Natural killer cell (primary cell): ENCODE measurements at regions not wholly inside any gene's neighbourhood (a gene's known extent, or its start where the extent isn't known, plus 50 kb on each side); places are given as distances from the start of the nearest gene placed in this dataset.

Experiments used
- ATAC-seq, 3 donors: fragments of 150-1000 bp in 2 of 3; fragments of 200-7000 bp in 1 of 3; cut with Tn5 transposase; 1 replicate in 1 of 3; 2 replicates in 2 of 3; pipeline ENCODE4 v1.10.0; 2021; ENCODE audit warnings: mild to moderate bottlenecking in 2 of 3, moderate library complexity in 2 of 3
- DNase-seq, 2 donors: peaks; one replicate each; pipeline versions ENCODE4 v3.0.0 to v3.0.0-alpha.2; 2013 to 2021; ENCODE audit warnings: mixed read lengths in 1 of 2
- H3K27ac ChIP-seq: one replicate; pipeline ENCODE4 v1.5.1; 2013; ENCODE audit warnings: mild to moderate bottlenecking, low read length
- H3K27me3 ChIP-seq: one replicate; pipeline ENCODE4 v1.6.1; 2013; ENCODE audit warnings: low read length; ENCODE audit not compliant: control insufficient read depth, insufficient read depth
- H3K36me3 ChIP-seq: one replicate; pipeline ENCODE4 v1.6.1; 2013; ENCODE audit warnings: low read length; ENCODE audit not compliant: control insufficient read depth, insufficient read depth
- H3K4me1 ChIP-seq: one replicate; pipeline ENCODE4 v1.6.1; 2013; ENCODE audit warnings: low read length; ENCODE audit not compliant: control insufficient read depth, insufficient read depth
- H3K4me3 ChIP-seq: one replicate; pipeline ENCODE4 v1.5.1; 2013; ENCODE audit warnings: low read length
- H3K9me3 ChIP-seq: one replicate; pipeline ENCODE4 v1.6.1; 2013; ENCODE audit warnings: low read length; ENCODE audit not compliant: control insufficient read depth, insufficient read depth
- H3K27ac Mint-ChIP-seq, 2 donors: one replicate each; pipeline ENCODE4 v1.8.0; 2022; ENCODE audit warnings: mild to moderate bottlenecking in 2 of 2, mixed read lengths in 2 of 2, moderate library complexity in 1 of 2
- H3K27me3 Mint-ChIP-seq, 2 donors: one replicate each; pipeline ENCODE4 v1.8.0; 2022; ENCODE audit warnings: low read depth in 2 of 2, mixed read lengths in 2 of 2
- H3K36me3 Mint-ChIP-seq: one replicate; pipeline ENCODE4 v1.8.0; 2022; ENCODE audit warnings: mixed read lengths
- H3K4me1 Mint-ChIP-seq, 2 donors: one replicate each; pipeline ENCODE4 v1.8.0; 2022; ENCODE audit warnings: mixed read lengths in 2 of 2
- H3K4me3 Mint-ChIP-seq: one replicate; pipeline ENCODE4 v1.8.0; 2022; ENCODE audit warnings: mild to moderate bottlenecking, moderate library complexity, mixed read lengths
- H3K9me3 Mint-ChIP-seq, 2 donors: one replicate each; pipeline ENCODE4 v1.8.0; 2022; ENCODE audit warnings: mixed read lengths in 2 of 2
- WGBS: methylation state at CpG from one replicate; pipeline ENCODE4 v1.1.7; 2013; ENCODE audit warnings: missing lambda C conversion rate; ENCODE audit not compliant: insufficient coverage; 5-methylcytosine and 5-hydroxymethylcytosine counted together
- intact Hi-C: fragments of 100-400 bp; cut with micrococcal nuclease; formaldehyde crosslinking; loops from one replicate; pipeline ENCODE4 v1.14.2; 2022
- TF ChIP-seq, protein P1 (sequence below): fragments of 200-600 bp; IDR thresholded peaks from one replicate; pipeline ENCODE4 v1.8.0; 2022; ENCODE audit warnings: antibody characterized with exemption

DNA sequence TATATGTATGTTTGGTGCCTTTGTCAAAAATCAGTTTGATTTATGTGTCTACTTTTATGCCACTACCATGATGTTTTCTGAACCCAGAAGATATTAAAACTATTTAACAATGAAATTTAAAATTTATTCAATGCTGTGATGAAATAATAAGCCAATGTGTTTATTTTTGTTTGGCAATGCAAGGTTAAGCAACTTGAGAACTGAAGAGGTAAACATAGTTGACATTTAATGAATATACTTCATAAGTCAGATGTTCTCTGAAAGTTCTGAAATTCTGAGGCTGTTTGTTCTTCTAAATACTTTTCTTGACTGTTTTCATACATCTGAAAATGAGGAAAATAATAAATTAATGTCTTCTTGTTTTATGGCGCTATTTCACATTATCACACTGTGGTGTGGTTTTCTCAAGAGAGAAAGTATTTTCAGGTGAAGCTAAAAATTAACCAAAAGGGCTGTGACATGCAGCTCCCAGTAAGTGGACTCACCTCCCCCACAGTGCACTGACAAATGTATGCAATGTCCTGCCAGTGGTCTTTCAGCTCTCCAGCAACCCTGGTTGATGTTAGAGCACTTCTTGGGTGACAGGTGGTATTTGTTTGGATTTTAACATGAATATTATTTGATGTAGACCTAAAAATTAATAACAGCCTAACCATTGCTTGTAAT is 863.6 kb upstream of the SALL3 start:
- H3K4me1 ChIP-seq = no peaks in the 10 kb centered on the region

DNA sequence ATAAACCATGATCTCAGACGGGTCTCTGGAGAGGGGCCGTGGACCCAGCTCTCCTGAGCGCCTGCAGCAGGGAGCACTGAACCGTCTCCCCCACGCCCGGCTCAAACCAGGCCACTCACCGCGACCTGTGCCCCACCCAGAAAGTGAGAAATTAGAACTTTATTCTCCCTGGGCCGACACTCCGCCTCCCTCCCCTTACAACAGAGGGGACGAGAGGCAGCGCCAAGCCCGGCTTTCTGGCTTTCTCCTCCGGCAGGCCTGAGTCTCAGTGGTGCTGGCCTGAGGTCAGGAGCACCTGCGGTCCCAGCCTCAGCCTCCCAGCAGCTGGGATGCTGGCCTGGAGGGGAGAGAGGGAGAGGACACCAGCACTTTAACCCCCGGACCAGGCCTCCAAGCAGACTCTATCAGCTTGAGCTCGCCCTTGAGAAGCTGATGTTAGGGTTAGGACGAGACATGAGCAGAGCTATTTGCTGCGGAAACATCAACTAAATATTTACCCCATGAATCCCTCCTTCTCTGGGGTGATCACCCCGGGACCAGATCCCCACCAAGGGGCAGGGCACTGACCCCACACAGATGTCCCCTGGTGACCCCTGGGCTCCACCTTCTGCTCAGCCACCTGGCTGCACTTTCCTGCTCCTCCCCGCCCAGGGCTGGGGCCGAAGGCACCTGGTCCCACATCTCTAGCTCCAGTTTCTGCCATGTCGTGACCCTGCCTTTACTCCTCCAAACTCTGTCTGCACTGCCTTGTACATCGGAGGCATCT is 856.3 kb upstream of the SALL3 start:
- H3K27ac ChIP-seq = no peak overlapping the region
- H3K36me3 ChIP-seq = no peaks in the 10 kb centered on the region
- no peaks in the 10 kb centered on the region for H3K4me1 ChIP-seq
- H3K4me3 ChIP-seq = no peak overlapping the region
- ATAC-seq = no peak
- whole genome bisulfite sequencing = 86% methylated on average over 24 of the region's 24 CpGs
- TF ChIP-seq, protein P1, sequence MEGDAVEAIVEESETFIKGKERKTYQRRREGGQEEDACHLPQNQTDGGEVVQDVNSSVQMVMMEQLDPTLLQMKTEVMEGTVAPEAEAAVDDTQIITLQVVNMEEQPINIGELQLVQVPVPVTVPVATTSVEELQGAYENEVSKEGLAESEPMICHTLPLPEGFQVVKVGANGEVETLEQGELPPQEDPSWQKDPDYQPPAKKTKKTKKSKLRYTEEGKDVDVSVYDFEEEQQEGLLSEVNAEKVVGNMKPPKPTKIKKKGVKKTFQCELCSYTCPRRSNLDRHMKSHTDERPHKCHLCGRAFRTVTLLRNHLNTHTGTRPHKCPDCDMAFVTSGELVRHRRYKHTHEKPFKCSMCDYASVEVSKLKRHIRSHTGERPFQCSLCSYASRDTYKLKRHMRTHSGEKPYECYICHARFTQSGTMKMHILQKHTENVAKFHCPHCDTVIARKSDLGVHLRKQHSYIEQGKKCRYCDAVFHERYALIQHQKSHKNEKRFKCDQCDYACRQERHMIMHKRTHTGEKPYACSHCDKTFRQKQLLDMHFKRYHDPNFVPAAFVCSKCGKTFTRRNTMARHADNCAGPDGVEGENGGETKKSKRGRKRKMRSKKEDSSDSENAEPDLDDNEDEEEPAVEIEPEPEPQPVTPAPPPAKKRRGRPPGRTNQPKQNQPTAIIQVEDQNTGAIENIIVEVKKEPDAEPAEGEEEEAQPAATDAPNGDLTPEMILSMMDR = no peak
- no peak for DNase-seq
- Mint-ChIP-seq H3K4me1 (no peaks in the 10 kb centered on the region), H3K27ac (no peak overlapping the region), H3K4me3 (no peak overlapping the region), H3K9me3 (peaks cover 10 to 11% of the 10 kb centered on the region in 2 donors), H3K27me3 (peaks cover 0 to 3% of the 10 kb centered on the region in 2 donors), H3K36me3 (no peaks in the 10 kb centered on the region)
- H3K9me3 ChIP-seq = peaks cover 7% of the 10 kb centered on the region
- intact Hi-C loops = no loop called here
- H3K27me3 ChIP-seq = no peaks in the 10 kb centered on the region

More for the DNA sequence above, 863.6 kb upstream of the SALL3 start:
- Mint-ChIP-seq H3K9me3 (peaks cover 0 to 2% of the 10 kb centered on the region in 2 donors), H3K36me3 (no peaks in the 10 kb centered on the region), H3K27ac (no peak overlapping the region), H3K4me3 (no peak overlapping the region), H3K27me3 (no peaks in the 10 kb centered on the region), H3K4me1 (no peaks in the 10 kb centered on the region)
- ATAC-seq = no peak
- Histone ChIP-seq H3K27me3 (no peaks in the 10 kb centered on the region), H3K36me3 (no peaks in the 10 kb centered on the region), H3K4me3 (no peak overlapping the region), H3K9me3 (no peaks in the 10 kb centered on the region), H3K27ac (no peak overlapping the region)
- no CpG with 5 or more reads among the region's 1 CpG for WGBS
- TF ChIP-seq, protein P1 = no peak
- no peak for DNase-seq
- intact Hi-C loops = no loop called here

GRCh38 chr18:78123926-78124797 is 855.5 kb upstream of the SALL3 start:
- Mint-ChIP-seq H3K4me3 (no peak overlapping the region), H3K27me3 (peaks cover 0 to 3% of the 10 kb centered on the region in 2 donors), H3K4me1 (no peaks in the 10 kb centered on the region), H3K9me3 (peaks cover 10 to 11% of the 10 kb centered on the region in 2 donors), H3K27ac (no peak overlapping the region), H3K36me3 (no peaks in the 10 kb centered on the region)
- no peak for DNase-seq
- TF ChIP-seq, protein P1 = no peak
- no peak for ATAC-seq
- peaks cover 7% of the 10 kb centered on the region for H3K9me3 ChIP-seq
- WGBS = 90% methylated on average over 34 of the region's 34 CpGs
- no peak overlapping the region for H3K27ac ChIP-seq
- no peaks in the 10 kb centered on the region for H3K36me3 ChIP-seq
- intact Hi-C loops = no loop called here
- no peak overlapping the region for H3K4me3 ChIP-seq
- H3K27me3 ChIP-seq = no peaks in the 10 kb centered on the region
- no peaks in the 10 kb centered on the region for H3K4me1 ChIP-seq
